H9 (cell line): ENCODE measurements at regions not wholly inside any gene's neighbourhood (a gene's known extent, or its start where the extent isn't known, plus 50 kb on each side); places are given as distances from the start of the nearest gene placed in this dataset.

ENCODE experiments used
- DNase-seq: peaks from one replicate; pipeline ENCODE4 v3.0.0-alpha.2; 2017
- H2AFZ ChIP-seq: one replicate; pipeline ENCODE4 v1.6.1; 2013; ENCODE audit warnings: mild to moderate bottlenecking, low read length, control low read depth, moderate library complexity
- H2AK5ac ChIP-seq: 2 replicates; pipeline ENCODE4 v1.6.1; 2013; ENCODE audit warnings: low read length, control low read depth, mixed read lengths; ENCODE audit not compliant: insufficient read length
- H2BK120ac ChIP-seq: one replicate; pipeline ENCODE4 v1.6.1; 2013; ENCODE audit warnings: low read depth, mild to moderate bottlenecking, low read length, control low read depth, inconsistent platforms; ENCODE audit not compliant: poor library complexity, severe bottlenecking
- H2BK12ac ChIP-seq: 2 replicates; pipeline ENCODE4 v1.6.1; 2013; ENCODE audit warnings: low read length, control low read depth, mixed read lengths, low read depth; ENCODE audit not compliant: insufficient read length
- H2BK15ac ChIP-seq: 2 replicates; pipeline ENCODE4 v1.6.1; 2013; ENCODE audit warnings: low read depth, low read length, control low read depth
- H2BK20ac ChIP-seq: one replicate; pipeline ENCODE4 v1.6.1; 2013; ENCODE audit warnings: low read depth, mild to moderate bottlenecking, low read length, control low read depth, inconsistent platforms; ENCODE audit not compliant: poor library complexity, severe bottlenecking
- H2BK5ac ChIP-seq: 2 replicates; pipeline ENCODE4 v1.6.1; 2013; ENCODE audit warnings: low read length, control low read depth, mixed read lengths; ENCODE audit not compliant: insufficient read length
- H3K14ac ChIP-seq: 2 replicates; pipeline ENCODE4 v1.6.1; 2013; ENCODE audit warnings: low read length, control low read depth; ENCODE audit not compliant: insufficient read depth
- H3K18ac ChIP-seq: 2 replicates; pipeline ENCODE4 v1.6.1; 2013; ENCODE audit warnings: low read depth, mild to moderate bottlenecking, mixed read lengths, low read length, control low read depth; ENCODE audit not compliant: insufficient read length
- H3K23ac ChIP-seq: 2 replicates; pipeline ENCODE4 v1.6.1; 2013; ENCODE audit warnings: low read length, control low read depth, mixed read lengths, low read depth; ENCODE audit not compliant: insufficient read length
- H3K23me2 ChIP-seq: 2 replicates; pipeline ENCODE4 v1.6.1; 2013; ENCODE audit warnings: low read depth, mild to moderate bottlenecking, mixed read lengths, low read length, control low read depth; ENCODE audit not compliant: insufficient read length, poor library complexity, severe bottlenecking
- H3K27ac ChIP-seq: 2 replicates; pipeline ENCODE4 v1.5.1; 2013; ENCODE audit warnings: low read length, control low read depth, mixed read lengths, low read depth; ENCODE audit not compliant: insufficient read length
- H3K27me3 ChIP-seq: 2 replicates; pipeline ENCODE4 v1.6.1; 2013; ENCODE audit warnings: low read length, control low read depth, inconsistent platforms; ENCODE audit not compliant: insufficient read depth
- H3K4ac ChIP-seq: 2 replicates; pipeline ENCODE4 v1.6.1; 2013; ENCODE audit warnings: low read depth, mild to moderate bottlenecking, control low read depth, inconsistent platforms, low read length, moderate library complexity
- H3K4me1 ChIP-seq: 2 replicates; pipeline ENCODE4 v1.6.1; 2013; ENCODE audit warnings: low read length, control low read depth, inconsistent platforms; ENCODE audit not compliant: insufficient read depth
- H3K4me2 ChIP-seq: 2 replicates; pipeline ENCODE4 v1.6.1; 2013; ENCODE audit warnings: low read length, control low read depth, mixed read lengths; ENCODE audit not compliant: insufficient read length, insufficient read depth
- H3K56ac ChIP-seq: 2 replicates; pipeline ENCODE4 v1.6.1; 2013; ENCODE audit warnings: low read depth, mild to moderate bottlenecking, mixed read lengths, low read length, control low read depth; ENCODE audit not compliant: insufficient read length
- H3K79me1 ChIP-seq: 2 replicates; pipeline ENCODE4 v1.6.1; 2013; ENCODE audit warnings: low read depth, mild to moderate bottlenecking, moderate library complexity, low read length, control low read depth, inconsistent platforms; ENCODE audit not compliant: insufficient read depth, poor library complexity, severe bottlenecking
- H3K79me2 ChIP-seq: 2 replicates; pipeline ENCODE4 v1.6.1; 2013; ENCODE audit warnings: low read length, control low read depth, inconsistent platforms; ENCODE audit not compliant: insufficient read depth
- H3K9ac ChIP-seq: 2 replicates; pipeline ENCODE4 v1.6.1; 2013; ENCODE audit warnings: low read length, control low read depth, mixed read lengths; ENCODE audit not compliant: insufficient read length; ENCODE audit errors: extremely low read depth
- H3K9me3 ChIP-seq: one replicate; pipeline ENCODE4 v1.6.1; 2013; ENCODE audit warnings: low read depth, low read length, inconsistent platforms; ENCODE audit not compliant: control insufficient read depth
- H3T11ph ChIP-seq: one replicate; pipeline ENCODE4 v1.6.1; 2013; ENCODE audit warnings: mild to moderate bottlenecking, low read length, control low read depth, inconsistent platforms
- H4K20me1 ChIP-seq: one replicate; pipeline ENCODE4 v1.6.1; 2013; ENCODE audit not compliant: control insufficient read depth, insufficient read length, insufficient read depth
- H4K5ac ChIP-seq: 2 replicates; pipeline ENCODE4 v1.6.1; 2013; ENCODE audit warnings: low read depth, mild to moderate bottlenecking, mixed read lengths, low read length, control low read depth; ENCODE audit not compliant: insufficient read length
- H4K8ac ChIP-seq: replicated peaks from 2 replicates; pipeline ENCODE4 v1.6.1; 2013; ENCODE audit warnings: low read length, control low read depth, mixed read lengths, low read depth; ENCODE audit not compliant: insufficient read length
- H4K91ac ChIP-seq: 2 replicates; pipeline ENCODE4 v1.6.1; 2013; ENCODE audit warnings: low read depth, mild to moderate bottlenecking, moderate library complexity, mixed read lengths, low read length, control low read depth; ENCODE audit not compliant: insufficient read length
- H3K27ac Mint-ChIP-seq, 3 experiments: 2 replicates in 2 of 3; 3 replicates in 1 of 3; pipeline ENCODE4 v1.8.0; 2020 to 2021; ENCODE audit warnings: mixed read lengths in 3 of 3, mild to moderate bottlenecking in 1 of 3, moderate library complexity in 1 of 3
- H3K27me3 Mint-ChIP-seq: 2 replicates; pipeline ENCODE4 v1.8.0; 2021; ENCODE audit warnings: low read depth, mild to moderate bottlenecking, moderate library complexity, mixed read lengths
- H3K36me3 Mint-ChIP-seq, 3 experiments: 2 replicates in 2 of 3; 3 replicates in 1 of 3; pipeline ENCODE4 v1.8.0; 2020 to 2021; ENCODE audit warnings: low read depth in 3 of 3, mixed read lengths in 3 of 3; ENCODE audit not compliant: insufficient read depth in 1 of 3
- H3K4me1 Mint-ChIP-seq, 2 experiments: 2 replicates each; pipeline ENCODE4 v1.8.0; 2020; ENCODE audit warnings: mixed read lengths in 2 of 2
- H3K4me3 Mint-ChIP-seq, 2 experiments: 2 replicates in 1 of 2; 3 replicates in 1 of 2; pipeline ENCODE4 v1.8.0; 2020 to 2021; ENCODE audit warnings: mild to moderate bottlenecking in 2 of 2, mixed read lengths in 2 of 2, moderate library complexity in 1 of 2
- H3K9me3 Mint-ChIP-seq, 2 experiments: 2 replicates in 1 of 2; 3 replicates in 1 of 2; pipeline ENCODE4 v1.8.0; 2020; ENCODE audit warnings: mild to moderate bottlenecking in 2 of 2, mixed read lengths in 2 of 2, moderate library complexity in 1 of 2
- CTCF ChIP-seq: fragments of 200-600 bp; sonication (generic); conservative IDR thresholded peaks from 3 replicates; pipeline ENCODE4 v1.8.0; 2021; ENCODE audit warnings: antibody characterized with exemption, mild to moderate bottlenecking

- H3K4ac ChIP-seq: no peak overlapping the region
- H3K4me2 ChIP-seq: no peak overlapping the region
- H2BK12ac ChIP-seq: no peak overlapping the region
- H2BK15ac ChIP-seq: no peak overlapping the region
- H3K79me1 ChIP-seq: no peaks in the 10 kb centered on the region
- no peak overlapping the region for H3K27ac Mint-ChIP-seq
- H3K23ac ChIP-seq: no peak overlapping the region
- no peak overlapping the region for H3K18ac ChIP-seq
- H3T11ph ChIP-seq: no peak overlapping the region
- no peak overlapping the region for H2AK5ac ChIP-seq
- peaks cover 13 to 17% of the 10 kb centered on the region in 2 experiments; a peak in 4 of 5 replicates for H3K9me3 Mint-ChIP-seq
- H3K27me3 ChIP-seq: no peaks in the 10 kb centered on the region
- no peaks in the 10 kb centered on the region for H3K9me3 ChIP-seq
- no peak overlapping the region for H3K4me3 Mint-ChIP-seq
- H3K27me3 Mint-ChIP-seq: no peaks in the 10 kb centered on the region
- H4K5ac ChIP-seq: no peak overlapping the region
- no peak for TF ChIP-seq CTCF
- no peak overlapping the region for H3K27ac ChIP-seq
- H4K91ac ChIP-seq: no peak overlapping the region
- no peak overlapping the region for H2BK120ac ChIP-seq
- H4K20me1 ChIP-seq: no peaks in the 10 kb centered on the region
- H4K8ac ChIP-seq: no peak overlapping the region
- no peaks in the 10 kb centered on the region for H3K23me2 ChIP-seq
- H3K79me2 ChIP-seq: no peaks in the 10 kb centered on the region
- H2AFZ ChIP-seq: no peak overlapping the region
- no peak overlapping the region for H3K9ac ChIP-seq
- H3K4me1 Mint-ChIP-seq: no peaks in the 10 kb centered on the region
- DNase-seq: no peak
- H3K56ac ChIP-seq: no peak overlapping the region
- no peaks in the 10 kb centered on the region for H3K4me1 ChIP-seq
- no peaks in the 10 kb centered on the region; a peak in 2 of 7 replicates for H3K36me3 Mint-ChIP-seq
- H2BK5ac ChIP-seq: no peak overlapping the region
- H2BK20ac ChIP-seq: no peak overlapping the region
- no peak overlapping the region for H3K14ac ChIP-seq
Observed at GRCh38 chr12:58044966-58045365, 103.6 kb downstream of the ATP23 start.
